Body of pancreas (tissue), 4 donors: ENCODE measurements at regions not wholly inside any gene's neighbourhood (a gene's known extent, or its start where the extent isn't known, plus 50 kb on each side); places are given as distances from the start of the nearest gene placed in this dataset.

Experiments
- POLR2A ChIP-seq, 3 donors: fragments of 450-650 bp; IDR thresholded peaks; one replicate each; pipeline ENCODE4 v1.6.1; 2016; ENCODE audit warnings: antibody characterized with exemption in 3 of 3, mild to moderate bottlenecking in 2 of 3
- TF ChIP-seq, protein P1 (sequence below), 7 experiments: fragments of 450-650 bp in 4 of 7; fragments of 200-600 bp in 3 of 7; sonication (generic) in 3 of 7; IDR thresholded peaks; one replicate each; pipeline ENCODE4 v1.5.1; 2016 to 2019; ENCODE audit warnings: antibody characterized with exemption in 7 of 7

DNA sequence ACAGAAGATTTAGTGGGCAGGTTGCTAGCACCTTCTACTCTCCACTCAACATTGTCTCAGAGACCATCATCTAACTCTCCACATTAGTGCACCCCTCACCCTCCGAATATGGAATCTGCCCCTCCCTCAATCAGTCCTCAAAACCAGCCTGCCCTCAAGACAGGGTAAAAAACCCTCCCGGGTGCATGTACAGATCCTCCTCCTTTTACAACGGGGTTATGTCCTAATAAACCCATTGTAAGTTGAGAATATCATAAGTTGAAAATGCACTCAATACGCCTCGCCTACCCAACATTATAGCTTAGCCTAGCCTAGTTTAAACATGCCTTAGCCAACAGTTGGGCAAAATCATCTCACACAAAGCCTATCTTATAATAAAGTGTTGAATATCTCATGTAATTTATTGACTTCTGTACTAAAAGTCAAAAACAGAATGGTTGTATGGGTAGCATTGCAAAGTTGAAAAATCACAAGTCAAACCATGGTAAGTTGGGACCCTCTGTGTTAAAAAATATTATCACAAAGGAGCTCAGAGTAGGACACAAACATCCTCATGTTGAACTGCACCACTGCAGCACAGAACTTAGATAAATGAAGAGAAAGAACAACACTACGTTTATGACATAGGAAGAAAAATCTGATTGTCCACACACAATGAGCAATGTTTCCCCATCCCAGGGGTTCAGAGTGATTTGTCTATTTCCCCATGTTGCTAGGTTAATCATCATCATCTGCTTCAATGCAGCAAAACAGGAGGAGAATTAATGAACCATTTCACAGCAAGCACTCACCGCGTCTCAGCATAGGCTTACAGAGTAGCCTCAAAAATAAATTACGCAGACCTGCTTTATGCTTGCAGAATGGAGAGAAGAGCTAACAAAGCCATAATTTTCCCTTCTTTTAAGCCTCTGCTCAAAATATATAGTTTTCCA is 184.1 kb upstream of the ARL4C start:
- TF ChIP-seq, protein P1, sequence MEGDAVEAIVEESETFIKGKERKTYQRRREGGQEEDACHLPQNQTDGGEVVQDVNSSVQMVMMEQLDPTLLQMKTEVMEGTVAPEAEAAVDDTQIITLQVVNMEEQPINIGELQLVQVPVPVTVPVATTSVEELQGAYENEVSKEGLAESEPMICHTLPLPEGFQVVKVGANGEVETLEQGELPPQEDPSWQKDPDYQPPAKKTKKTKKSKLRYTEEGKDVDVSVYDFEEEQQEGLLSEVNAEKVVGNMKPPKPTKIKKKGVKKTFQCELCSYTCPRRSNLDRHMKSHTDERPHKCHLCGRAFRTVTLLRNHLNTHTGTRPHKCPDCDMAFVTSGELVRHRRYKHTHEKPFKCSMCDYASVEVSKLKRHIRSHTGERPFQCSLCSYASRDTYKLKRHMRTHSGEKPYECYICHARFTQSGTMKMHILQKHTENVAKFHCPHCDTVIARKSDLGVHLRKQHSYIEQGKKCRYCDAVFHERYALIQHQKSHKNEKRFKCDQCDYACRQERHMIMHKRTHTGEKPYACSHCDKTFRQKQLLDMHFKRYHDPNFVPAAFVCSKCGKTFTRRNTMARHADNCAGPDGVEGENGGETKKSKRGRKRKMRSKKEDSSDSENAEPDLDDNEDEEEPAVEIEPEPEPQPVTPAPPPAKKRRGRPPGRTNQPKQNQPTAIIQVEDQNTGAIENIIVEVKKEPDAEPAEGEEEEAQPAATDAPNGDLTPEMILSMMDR (IDR thresholded peaks at IDR 0.05), result no peak
- no peak for TF ChIP-seq POLR2A (IDR thresholded peaks at IDR 0.05)
